ENCODE measurements at regions not wholly inside any gene's neighbourhood (a gene's known extent, or its start where the extent isn't known, plus 50 kb on each side); places are given as distances from the start of the nearest gene placed in this dataset.

GRCh38 chr2:145351864-145352425 is 832.0 kb upstream of the ZEB2 start:
- TF ChIP-seq ZNF70 (CRISPR knock-in tag; IDR thresholded peaks at IDR 0.05), result no peak
- TF ChIP-seq ZNF8 (CRISPR knock-in tag; IDR thresholded peaks at IDR 0.05), result no peak
- no peak for TF ChIP-seq BACH2 (CRISPR knock-in tag; IDR thresholded peaks at IDR 0.05; ENCODE audit: borderline replicate concordance)
- TF ChIP-seq SNAI2 (CRISPR knock-in tag; IDR thresholded peaks at IDR 0.05), result no peak
- no peak for TF ChIP-seq RARB (CRISPR knock-in tag; IDR thresholded peaks at IDR 0.05)
- TF ChIP-seq TCF4 (CRISPR knock-in tag; IDR thresholded peaks at IDR 0.05; ENCODE audit: borderline replicate concordance), result no peak
- no peak for TF ChIP-seq TOX (CRISPR knock-in tag; IDR thresholded peaks at IDR 0.05; ENCODE audit: borderline replicate concordance)
